ENCODE measurements at regions not wholly inside any gene's neighbourhood (a gene's known extent, or its start where the extent isn't known, plus 50 kb on each side); places are given as distances from the start of the nearest gene placed in this dataset.

- CTCF ChIA-PET = interaction anchor here (0.7 kb wide), 1 partner anchor 186 kb away, joined by 3 read pairs; no protein-coding TSS in a partner anchor
- no peak for DNase-seq (ENCODE audit: extremely low spot score)
- POLR2A ChIA-PET = no interaction called here
- no peak for TF ChIP-seq TARDBP (IDR thresholded peaks at IDR 0.05)
- no peak for TF ChIP-seq SUZ12 (IDR thresholded peaks at IDR 0.05)
- no peak for TF ChIP-seq PKNOX1 (IDR thresholded peaks at IDR 0.05)
Observed at GRCh38 chr13:55792544-55793193, 1348.0 kb upstream of the PRR20A start.

GRCh38 chr13:55815458-55816033, 1325.2 kb upstream of the PRR20A start:
- DNase-seq (ENCODE audit: extremely low spot score) = no peak
- ChIA-PET POLR2A (no interaction called here), CTCF (no interaction called here)
- no peak for TF ChIP-seq TARDBP (IDR thresholded peaks at IDR 0.05)
- no peak for TF ChIP-seq L3MBTL2 (conservative IDR thresholded peaks at IDR 0.05)
- no peak for TF ChIP-seq ZNF384 (IDR thresholded peaks at IDR 0.05)
- TF ChIP-seq FOXA1 (IDR thresholded peaks at IDR 0.05) = no peak
- TF ChIP-seq PKNOX1 (IDR thresholded peaks at IDR 0.05) = no peak
- no peak for TF ChIP-seq HDGF (IDR thresholded peaks at IDR 0.05; ENCODE audit: borderline replicate concordance)
- no peak for TF ChIP-seq ARNT (IDR thresholded peaks at IDR 0.05)

- no peak for TF ChIP-seq FOXA1 (IDR thresholded peaks at IDR 0.05)
- TF ChIP-seq ZNF384 (IDR thresholded peaks at IDR 0.05) = no peak
- no peak for TF ChIP-seq LEF1 (IDR thresholded peaks at IDR 0.05; ENCODE audit: borderline replicate concordance)
- TF ChIP-seq BHLHE40 (IDR thresholded peaks at IDR 0.05; ENCODE audit: borderline replicate concordance) = no peak
- TF ChIP-seq FOXM1 (IDR thresholded peaks at IDR 0.05; ENCODE audit: borderline replicate concordance) = no peak
- no peak for TF ChIP-seq PKNOX1 (IDR thresholded peaks at IDR 0.05)
- TF ChIP-seq FOXK2 (IDR thresholded peaks at IDR 0.05) = no peak
- TF ChIP-seq HDGF (IDR thresholded peaks at IDR 0.05; ENCODE audit: borderline replicate concordance) = no peak
- no peak for TF ChIP-seq ARNT (IDR thresholded peaks at IDR 0.05)
- TF ChIP-seq SUZ12 (IDR thresholded peaks at IDR 0.05) = no peak
- TF ChIP-seq CTBP1 (IDR thresholded peaks at IDR 0.05; ENCODE audit: borderline replicate concordance) = no peak
- TF ChIP-seq ELF4 (IDR thresholded peaks at IDR 0.05) = no peak
- TF ChIP-seq NFRKB (IDR thresholded peaks at IDR 0.05) = no peak
- TF ChIP-seq TARDBP (IDR thresholded peaks at IDR 0.05) = no peak
- TF ChIP-seq SP1 (IDR thresholded peaks at IDR 0.05) = no peak
- no peak for TF ChIP-seq L3MBTL2 (conservative IDR thresholded peaks at IDR 0.05)
- ChIA-PET CTCF (interaction anchor here (0.6 kb wide), 1 partner anchor 45 kb away, joined by 4 read pairs; no protein-coding TSS in a partner anchor), POLR2A (no interaction called here)
- DNase-seq (ENCODE audit: extremely low spot score) = no peak
Observed at GRCh38 chr13:55816976-55817601, 1323.6 kb upstream of the PRR20A start.

GRCh38 chr13:55820817-55821216, 1319.9 kb upstream of the PRR20A start:
- DNase-seq (ENCODE audit: extremely low spot score) = no peak
- TF ChIP-seq L3MBTL2 (conservative IDR thresholded peaks at IDR 0.05) (no peak), HDGF (IDR thresholded peaks at IDR 0.05; ENCODE audit: borderline replicate concordance) (no peak), ARNT (IDR thresholded peaks at IDR 0.05) (no peak), CTBP1 (IDR thresholded peaks at IDR 0.05; ENCODE audit: borderline replicate concordance) (no peak), BHLHE40 (IDR thresholded peaks at IDR 0.05; ENCODE audit: borderline replicate concordance) (no peak), FOXM1 (IDR thresholded peaks at IDR 0.05; ENCODE audit: borderline replicate concordance) (no peak), ELF4 (IDR thresholded peaks at IDR 0.05) (no peak)
- POLR2A ChIA-PET = no interaction called here
- CTCF ChIA-PET = no interaction called here

GRCh38 chr13:55869648-55870047, 1271.1 kb upstream of the PRR20A start:
- POLR2A ChIA-PET = no interaction called here
- no peak for TF ChIP-seq FOXA1 (IDR thresholded peaks at IDR 0.05)
- no peak for TF ChIP-seq SP1 (IDR thresholded peaks at IDR 0.05)
- TF ChIP-seq FOXK2 (IDR thresholded peaks at IDR 0.05) = no peak
- TF ChIP-seq ELF4 (IDR thresholded peaks at IDR 0.05) = no peak
- TF ChIP-seq L3MBTL2 (conservative IDR thresholded peaks at IDR 0.05) = no peak
- TF ChIP-seq CTBP1 (IDR thresholded peaks at IDR 0.05; ENCODE audit: borderline replicate concordance) = no peak
- no peak for TF ChIP-seq FOXM1 (IDR thresholded peaks at IDR 0.05; ENCODE audit: borderline replicate concordance)
- no peak for TF ChIP-seq HDGF (IDR thresholded peaks at IDR 0.05; ENCODE audit: borderline replicate concordance)
- no peak for TF ChIP-seq BHLHE40 (IDR thresholded peaks at IDR 0.05; ENCODE audit: borderline replicate concordance)
- TF ChIP-seq PKNOX1 (IDR thresholded peaks at IDR 0.05) = no peak
- TF ChIP-seq ZNF384 (IDR thresholded peaks at IDR 0.05) = no peak
- no peak for TF ChIP-seq TARDBP (IDR thresholded peaks at IDR 0.05)
- TF ChIP-seq SUZ12 (IDR thresholded peaks at IDR 0.05) = no peak
- no peak for TF ChIP-seq NFRKB (IDR thresholded peaks at IDR 0.05)
- no peak for TF ChIP-seq ARNT (IDR thresholded peaks at IDR 0.05)
- no peak for TF ChIP-seq LEF1 (IDR thresholded peaks at IDR 0.05; ENCODE audit: borderline replicate concordance)
- no peak for DNase-seq (ENCODE audit: extremely low spot score)
- CTCF ChIA-PET = no interaction called here
